ENCODE measurements at regions not wholly inside any gene's neighbourhood (a gene's known extent, or its start where the extent isn't known, plus 50 kb on each side); places are given as distances from the start of the nearest gene placed in this dataset.
"Not testable (repeated sequence)": the region's sequence is repeated elsewhere in the genome, so short reads cannot be mapped to it uniquely, and the experiment has no call there.

DNA sequence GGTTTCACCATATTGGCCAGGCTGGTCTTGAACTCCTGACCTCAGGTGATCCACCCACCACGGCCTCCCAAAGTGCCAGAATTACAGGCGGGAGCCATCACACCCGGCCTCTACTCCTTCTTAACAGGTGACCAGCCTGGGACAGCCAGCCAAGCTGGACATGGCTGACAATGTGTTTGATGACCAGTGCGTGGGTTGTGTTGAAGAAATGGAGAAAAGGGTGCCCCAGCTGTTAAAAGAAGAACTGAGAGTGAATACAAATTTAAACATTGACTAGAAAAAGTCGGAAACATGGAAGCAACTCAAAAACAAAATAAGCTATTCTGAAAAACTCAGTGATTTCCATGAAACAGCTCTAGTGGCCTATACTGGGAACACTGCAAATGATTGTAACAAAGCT is 86.5 kb upstream of the CLPB start:
- DNase-seq (ENCODE audit: low read depth, low spot score) = no peak
- TF ChIP-seq, protein P1, sequence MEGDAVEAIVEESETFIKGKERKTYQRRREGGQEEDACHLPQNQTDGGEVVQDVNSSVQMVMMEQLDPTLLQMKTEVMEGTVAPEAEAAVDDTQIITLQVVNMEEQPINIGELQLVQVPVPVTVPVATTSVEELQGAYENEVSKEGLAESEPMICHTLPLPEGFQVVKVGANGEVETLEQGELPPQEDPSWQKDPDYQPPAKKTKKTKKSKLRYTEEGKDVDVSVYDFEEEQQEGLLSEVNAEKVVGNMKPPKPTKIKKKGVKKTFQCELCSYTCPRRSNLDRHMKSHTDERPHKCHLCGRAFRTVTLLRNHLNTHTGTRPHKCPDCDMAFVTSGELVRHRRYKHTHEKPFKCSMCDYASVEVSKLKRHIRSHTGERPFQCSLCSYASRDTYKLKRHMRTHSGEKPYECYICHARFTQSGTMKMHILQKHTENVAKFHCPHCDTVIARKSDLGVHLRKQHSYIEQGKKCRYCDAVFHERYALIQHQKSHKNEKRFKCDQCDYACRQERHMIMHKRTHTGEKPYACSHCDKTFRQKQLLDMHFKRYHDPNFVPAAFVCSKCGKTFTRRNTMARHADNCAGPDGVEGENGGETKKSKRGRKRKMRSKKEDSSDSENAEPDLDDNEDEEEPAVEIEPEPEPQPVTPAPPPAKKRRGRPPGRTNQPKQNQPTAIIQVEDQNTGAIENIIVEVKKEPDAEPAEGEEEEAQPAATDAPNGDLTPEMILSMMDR (IDR thresholded peaks at IDR 0.05; ENCODE audit: low read depth, low read length) = no peak
- Histone ChIP-seq H3K27ac (ENCODE audit: low read depth, low read length) (no peak overlapping the region), H3K27me3 (ENCODE audit: control insufficient read depth, insufficient read depth, low read length) (peaks cover 22% of the 10 kb centered on the region), H3K4me3 (ENCODE audit: low read depth, low read length) (no peak overlapping the region), H3K9me3 (ENCODE audit: control insufficient read depth, insufficient read depth, low read length) (no peaks in the 10 kb centered on the region)
- ChIA-PET POLR2A (interaction anchor here (0.6 kb wide), 1 partner anchor 142 kb away, joined by 3 read pairs; no protein-coding TSS in a partner anchor), CTCF (interaction anchor here (1.0 kb wide), 1 partner anchor 10 kb away, joined by 3 read pairs; no protein-coding TSS in a partner anchor)

DNA sequence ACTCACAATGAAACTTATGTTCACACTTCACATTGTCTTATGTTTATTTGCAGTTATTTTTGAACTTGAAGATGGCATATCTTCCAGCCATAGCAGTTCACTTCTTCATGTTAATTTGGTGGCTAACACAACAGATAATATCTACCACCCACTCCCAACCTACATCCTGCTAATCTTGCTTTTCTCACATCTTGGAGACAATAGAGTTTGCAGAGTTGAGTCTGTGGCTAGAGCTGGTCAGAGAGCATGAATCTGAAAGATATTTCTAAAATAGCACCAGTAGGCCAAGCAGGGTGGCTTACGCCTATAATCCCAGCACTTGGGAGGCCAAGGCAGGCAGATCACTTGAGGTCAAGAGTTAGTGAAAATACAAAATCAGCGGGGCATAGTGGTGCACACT is 85.6 kb upstream of the CLPB start:
- POLR2A ChIA-PET = interaction anchor here (0.6 kb wide), 1 partner anchor 76 kb away, joined by 3 read pairs; no protein-coding TSS in a partner anchor
- H3K4me3 ChIP-seq (ENCODE audit: low read depth, low read length); CTCF ChIA-PET; DNase-seq (ENCODE audit: low read depth, low spot score); H3K9me3 ChIP-seq (ENCODE audit: control insufficient read depth, insufficient read depth, low read length); H3K27ac ChIP-seq (ENCODE audit: low read depth, low read length): not testable (repeated sequence)
- peaks cover 25% of the 10 kb centered on the region for H3K27me3 ChIP-seq (ENCODE audit: control insufficient read depth, insufficient read depth, low read length)

DNA sequence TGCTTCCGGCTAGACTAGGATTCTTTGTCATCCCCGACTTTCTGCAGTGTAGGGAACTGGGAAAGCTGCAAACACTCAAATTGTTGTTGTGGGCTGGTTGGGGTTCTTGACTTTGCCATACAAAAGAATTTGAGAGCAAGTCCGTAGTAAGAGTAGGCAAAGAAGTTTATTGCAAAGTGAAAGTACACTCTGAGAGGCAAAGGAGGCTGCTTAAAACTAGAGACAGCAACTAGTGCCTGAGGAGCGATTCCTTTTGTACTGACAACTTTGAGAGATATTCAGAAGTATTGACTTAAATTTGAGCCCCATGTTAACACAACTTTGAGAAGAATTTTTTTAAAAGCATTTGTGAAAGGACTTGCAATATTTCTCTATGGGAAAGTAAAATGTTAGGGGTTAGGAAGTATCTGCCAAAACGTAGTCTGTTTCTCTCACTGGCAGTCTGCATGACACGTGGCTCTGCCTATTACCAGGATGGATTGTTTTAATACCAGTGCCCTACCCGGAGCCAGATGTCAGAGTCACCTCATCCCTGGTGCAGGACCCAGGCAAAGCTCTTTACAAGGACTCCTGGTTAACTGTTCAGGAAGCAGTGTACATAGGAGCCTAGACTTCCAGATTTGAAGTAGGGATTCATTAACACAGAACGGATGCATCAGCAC is 85.0 kb upstream of the CLPB start:
- TF ChIP-seq, protein P1 (IDR thresholded peaks at IDR 0.05; ENCODE audit: low read depth, low read length) = no peak
- Histone ChIP-seq H3K9me3 (ENCODE audit: control insufficient read depth, insufficient read depth, low read length) (no peaks in the 10 kb centered on the region), H3K4me3 (ENCODE audit: low read depth, low read length) (peak overlapping the region; percentile 40), H3K27me3 (ENCODE audit: control insufficient read depth, insufficient read depth, low read length) (peaks cover 25% of the 10 kb centered on the region), H3K27ac (ENCODE audit: low read depth, low read length) (no peak overlapping the region)
- DNase-seq (ENCODE audit: low read depth, low spot score) = no peak
- ChIA-PET CTCF (interaction anchor here (0.6 kb wide), 1 partner anchor 13 kb away, joined by 12 read pairs; no protein-coding TSS in a partner anchor), POLR2A (interaction anchor here (0.6 kb wide), 1 partner anchor 76 kb away, joined by 3 read pairs; no protein-coding TSS in a partner anchor)

DNA sequence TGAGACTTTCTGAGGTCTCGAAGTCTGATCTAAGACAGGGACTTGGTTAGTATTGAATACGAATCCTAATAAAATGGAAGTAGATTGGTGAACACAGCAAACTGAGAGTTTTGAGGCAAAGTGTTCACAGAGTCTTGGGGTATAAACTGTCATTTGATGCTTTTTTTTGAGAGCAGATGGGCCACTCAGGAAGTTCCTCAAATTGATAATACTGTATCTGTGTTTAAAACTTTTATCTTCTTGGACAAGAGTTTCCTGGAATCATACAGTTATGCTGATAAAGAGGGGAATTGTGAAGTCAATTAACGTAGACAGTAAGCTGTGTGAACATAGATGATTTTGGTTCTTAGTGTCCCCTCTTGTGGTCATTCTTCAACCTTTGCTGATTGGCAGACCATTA is 80.0 kb upstream of the CLPB start:
- no peak overlapping the region for H3K4me3 ChIP-seq (ENCODE audit: low read depth, low read length)
- ChIA-PET CTCF (no interaction called here), POLR2A (no interaction called here)
- no peak for DNase-seq (ENCODE audit: low read depth, low spot score)
- TF ChIP-seq, protein P1 (IDR thresholded peaks at IDR 0.05; ENCODE audit: low read depth, low read length) = no peak
- H3K27ac ChIP-seq (ENCODE audit: low read depth, low read length) = no peak overlapping the region
- peaks cover 4% of the 10 kb centered on the region for H3K27me3 ChIP-seq (ENCODE audit: control insufficient read depth, insufficient read depth, low read length)
- peaks cover 18% of the 10 kb centered on the region for H3K9me3 ChIP-seq (ENCODE audit: control insufficient read depth, insufficient read depth, low read length)

DNA sequence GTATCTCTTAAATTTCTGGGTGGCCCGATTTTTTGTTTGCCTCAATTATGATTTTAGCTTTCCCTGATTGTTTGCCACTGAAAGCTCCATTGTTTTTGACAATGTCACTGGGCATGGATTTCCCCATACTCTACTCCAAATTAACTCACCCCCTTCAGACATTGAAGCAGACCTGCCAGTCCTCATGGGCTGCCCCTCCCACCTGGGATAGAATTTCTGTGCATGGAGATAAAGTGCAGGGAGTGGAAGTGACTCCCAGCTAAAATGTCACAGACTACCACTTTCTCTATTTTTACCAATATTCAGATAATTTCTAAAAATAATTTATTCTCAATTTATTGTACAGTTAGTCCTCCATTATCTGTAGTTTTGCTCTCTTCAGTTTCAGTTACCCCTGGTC is 79.1 kb upstream of the CLPB start:
- DNase-seq (ENCODE audit: low read depth, low spot score) = no peak
- POLR2A ChIA-PET = no interaction called here
- Histone ChIP-seq H3K27me3 (ENCODE audit: control insufficient read depth, insufficient read depth, low read length) (peaks cover 4% of the 10 kb centered on the region), H3K4me3 (ENCODE audit: low read depth, low read length) (no peak overlapping the region), H3K9me3 (ENCODE audit: control insufficient read depth, insufficient read depth, low read length) (peaks cover 18% of the 10 kb centered on the region), H3K27ac (ENCODE audit: low read depth, low read length) (no peak overlapping the region)
- TF ChIP-seq, protein P1 (IDR thresholded peaks at IDR 0.05; ENCODE audit: low read depth, low read length) = no peak
- CTCF ChIA-PET = no interaction called here
